H9 (cell line): ENCODE measurements at regions not wholly inside any gene's neighbourhood (a gene's known extent, or its start where the extent isn't known, plus 50 kb on each side); places are given as distances from the start of the nearest gene placed in this dataset.

Experiments used
- DNase-seq: peaks from one replicate; pipeline ENCODE4 v3.0.0-alpha.2; 2017
- H2AFZ ChIP-seq: one replicate; pipeline ENCODE4 v1.6.1; 2013; ENCODE audit warnings: mild to moderate bottlenecking, low read length, control low read depth, moderate library complexity
- H2AK5ac ChIP-seq: 2 replicates; pipeline ENCODE4 v1.6.1; 2013; ENCODE audit warnings: low read length, control low read depth, mixed read lengths; ENCODE audit not compliant: insufficient read length
- H2BK120ac ChIP-seq: one replicate; pipeline ENCODE4 v1.6.1; 2013; ENCODE audit warnings: low read depth, mild to moderate bottlenecking, low read length, control low read depth, inconsistent platforms; ENCODE audit not compliant: poor library complexity, severe bottlenecking
- H2BK12ac ChIP-seq: 2 replicates; pipeline ENCODE4 v1.6.1; 2013; ENCODE audit warnings: low read length, control low read depth, mixed read lengths, low read depth; ENCODE audit not compliant: insufficient read length
- H2BK15ac ChIP-seq: 2 replicates; pipeline ENCODE4 v1.6.1; 2013; ENCODE audit warnings: low read depth, low read length, control low read depth
- H2BK20ac ChIP-seq: one replicate; pipeline ENCODE4 v1.6.1; 2013; ENCODE audit warnings: low read depth, mild to moderate bottlenecking, low read length, control low read depth, inconsistent platforms; ENCODE audit not compliant: poor library complexity, severe bottlenecking
- H2BK5ac ChIP-seq: 2 replicates; pipeline ENCODE4 v1.6.1; 2013; ENCODE audit warnings: low read length, control low read depth, mixed read lengths; ENCODE audit not compliant: insufficient read length
- H3K14ac ChIP-seq: 2 replicates; pipeline ENCODE4 v1.6.1; 2013; ENCODE audit warnings: low read length, control low read depth; ENCODE audit not compliant: insufficient read depth
- H3K18ac ChIP-seq: 2 replicates; pipeline ENCODE4 v1.6.1; 2013; ENCODE audit warnings: low read depth, mild to moderate bottlenecking, mixed read lengths, low read length, control low read depth; ENCODE audit not compliant: insufficient read length
- H3K23ac ChIP-seq: 2 replicates; pipeline ENCODE4 v1.6.1; 2013; ENCODE audit warnings: low read length, control low read depth, mixed read lengths, low read depth; ENCODE audit not compliant: insufficient read length
- H3K23me2 ChIP-seq: 2 replicates; pipeline ENCODE4 v1.6.1; 2013; ENCODE audit warnings: low read depth, mild to moderate bottlenecking, mixed read lengths, low read length, control low read depth; ENCODE audit not compliant: insufficient read length, poor library complexity, severe bottlenecking
- H3K27ac ChIP-seq: 2 replicates; pipeline ENCODE4 v1.5.1; 2013; ENCODE audit warnings: low read length, control low read depth, mixed read lengths, low read depth; ENCODE audit not compliant: insufficient read length
- H3K27me3 ChIP-seq: 2 replicates; pipeline ENCODE4 v1.6.1; 2013; ENCODE audit warnings: low read length, control low read depth, inconsistent platforms; ENCODE audit not compliant: insufficient read depth
- H3K4ac ChIP-seq: 2 replicates; pipeline ENCODE4 v1.6.1; 2013; ENCODE audit warnings: low read depth, mild to moderate bottlenecking, control low read depth, inconsistent platforms, low read length, moderate library complexity
- H3K4me1 ChIP-seq: 2 replicates; pipeline ENCODE4 v1.6.1; 2013; ENCODE audit warnings: low read length, control low read depth, inconsistent platforms; ENCODE audit not compliant: insufficient read depth
- H3K4me2 ChIP-seq: 2 replicates; pipeline ENCODE4 v1.6.1; 2013; ENCODE audit warnings: low read length, control low read depth, mixed read lengths; ENCODE audit not compliant: insufficient read length, insufficient read depth
- H3K56ac ChIP-seq: 2 replicates; pipeline ENCODE4 v1.6.1; 2013; ENCODE audit warnings: low read depth, mild to moderate bottlenecking, mixed read lengths, low read length, control low read depth; ENCODE audit not compliant: insufficient read length
- H3K79me1 ChIP-seq: 2 replicates; pipeline ENCODE4 v1.6.1; 2013; ENCODE audit warnings: low read depth, mild to moderate bottlenecking, moderate library complexity, low read length, control low read depth, inconsistent platforms; ENCODE audit not compliant: insufficient read depth, poor library complexity, severe bottlenecking
- H3K79me2 ChIP-seq: 2 replicates; pipeline ENCODE4 v1.6.1; 2013; ENCODE audit warnings: low read length, control low read depth, inconsistent platforms; ENCODE audit not compliant: insufficient read depth
- H3K9ac ChIP-seq: 2 replicates; pipeline ENCODE4 v1.6.1; 2013; ENCODE audit warnings: low read length, control low read depth, mixed read lengths; ENCODE audit not compliant: insufficient read length; ENCODE audit errors: extremely low read depth
- H3K9me3 ChIP-seq: one replicate; pipeline ENCODE4 v1.6.1; 2013; ENCODE audit warnings: low read depth, low read length, inconsistent platforms; ENCODE audit not compliant: control insufficient read depth
- H3T11ph ChIP-seq: one replicate; pipeline ENCODE4 v1.6.1; 2013; ENCODE audit warnings: mild to moderate bottlenecking, low read length, control low read depth, inconsistent platforms
- H4K20me1 ChIP-seq: one replicate; pipeline ENCODE4 v1.6.1; 2013; ENCODE audit not compliant: control insufficient read depth, insufficient read length, insufficient read depth
- H4K5ac ChIP-seq: 2 replicates; pipeline ENCODE4 v1.6.1; 2013; ENCODE audit warnings: low read depth, mild to moderate bottlenecking, mixed read lengths, low read length, control low read depth; ENCODE audit not compliant: insufficient read length
- H4K8ac ChIP-seq: replicated peaks from 2 replicates; pipeline ENCODE4 v1.6.1; 2013; ENCODE audit warnings: low read length, control low read depth, mixed read lengths, low read depth; ENCODE audit not compliant: insufficient read length
- H4K91ac ChIP-seq: 2 replicates; pipeline ENCODE4 v1.6.1; 2013; ENCODE audit warnings: low read depth, mild to moderate bottlenecking, moderate library complexity, mixed read lengths, low read length, control low read depth; ENCODE audit not compliant: insufficient read length
- H3K27ac Mint-ChIP-seq, 3 experiments: 2 replicates in 2 of 3; 3 replicates in 1 of 3; pipeline ENCODE4 v1.8.0; 2020 to 2021; ENCODE audit warnings: mixed read lengths in 3 of 3, mild to moderate bottlenecking in 1 of 3, moderate library complexity in 1 of 3
- H3K27me3 Mint-ChIP-seq: 2 replicates; pipeline ENCODE4 v1.8.0; 2021; ENCODE audit warnings: low read depth, mild to moderate bottlenecking, moderate library complexity, mixed read lengths
- H3K36me3 Mint-ChIP-seq, 3 experiments: 2 replicates in 2 of 3; 3 replicates in 1 of 3; pipeline ENCODE4 v1.8.0; 2020 to 2021; ENCODE audit warnings: low read depth in 3 of 3, mixed read lengths in 3 of 3; ENCODE audit not compliant: insufficient read depth in 1 of 3
- H3K4me1 Mint-ChIP-seq, 2 experiments: 2 replicates each; pipeline ENCODE4 v1.8.0; 2020; ENCODE audit warnings: mixed read lengths in 2 of 2
- H3K4me3 Mint-ChIP-seq, 2 experiments: 2 replicates in 1 of 2; 3 replicates in 1 of 2; pipeline ENCODE4 v1.8.0; 2020 to 2021; ENCODE audit warnings: mild to moderate bottlenecking in 2 of 2, mixed read lengths in 2 of 2, moderate library complexity in 1 of 2
- H3K9me3 Mint-ChIP-seq, 2 experiments: 2 replicates in 1 of 2; 3 replicates in 1 of 2; pipeline ENCODE4 v1.8.0; 2020; ENCODE audit warnings: mild to moderate bottlenecking in 2 of 2, mixed read lengths in 2 of 2, moderate library complexity in 1 of 2
- WGBS: extraction: QIAGEN DNeasy Blood & Tissue Kit; methylation state at CpG from one replicate; pipeline ENCODE4 v1.1.7; 2013; ENCODE audit warnings: missing lambda C conversion rate, low lambda C conversion rate, mixed read lengths; ENCODE audit not compliant: insufficient read length; ENCODE audit errors: extremely low coverage; 5-methylcytosine and 5-hydroxymethylcytosine counted together
- TF ChIP-seq, protein P1 (sequence below): fragments of 200-600 bp; sonication (generic); conservative IDR thresholded peaks from 3 replicates; pipeline ENCODE4 v1.8.0; 2021; ENCODE audit warnings: antibody characterized with exemption, mild to moderate bottlenecking

- Mint-ChIP-seq H3K9me3 (peaks cover 12 to 14% of the 10 kb centered on the region in 2 experiments), H3K36me3 (peaks cover 5 to 11% (median 7%) of the 10 kb centered on the region in 3 experiments; a peak in 6 of 7 replicates), H3K4me3 (no peak overlapping the region), H3K4me1 (no peaks in the 10 kb centered on the region), H3K27me3 (peaks cover 1% of the 10 kb centered on the region; the same call in 1 of the 2 replicates), H3K27ac (no peak overlapping the region)
- H3T11ph ChIP-seq, result no peak overlapping the region
- no peaks in the 10 kb centered on the region for H3K27me3 ChIP-seq
- H3K9me3 ChIP-seq, result peaks cover 7% of the 10 kb centered on the region
- no peak overlapping the region for H2BK5ac ChIP-seq
- H3K9ac ChIP-seq, result no peak overlapping the region
- H3K18ac ChIP-seq, result no peak overlapping the region
- no peak for DNase-seq
- no CpG with 5 or more reads among the region's 4 CpGs for WGBS
- H4K5ac ChIP-seq, result no peak overlapping the region
- no peak overlapping the region for H3K14ac ChIP-seq
- TF ChIP-seq, protein P1, sequence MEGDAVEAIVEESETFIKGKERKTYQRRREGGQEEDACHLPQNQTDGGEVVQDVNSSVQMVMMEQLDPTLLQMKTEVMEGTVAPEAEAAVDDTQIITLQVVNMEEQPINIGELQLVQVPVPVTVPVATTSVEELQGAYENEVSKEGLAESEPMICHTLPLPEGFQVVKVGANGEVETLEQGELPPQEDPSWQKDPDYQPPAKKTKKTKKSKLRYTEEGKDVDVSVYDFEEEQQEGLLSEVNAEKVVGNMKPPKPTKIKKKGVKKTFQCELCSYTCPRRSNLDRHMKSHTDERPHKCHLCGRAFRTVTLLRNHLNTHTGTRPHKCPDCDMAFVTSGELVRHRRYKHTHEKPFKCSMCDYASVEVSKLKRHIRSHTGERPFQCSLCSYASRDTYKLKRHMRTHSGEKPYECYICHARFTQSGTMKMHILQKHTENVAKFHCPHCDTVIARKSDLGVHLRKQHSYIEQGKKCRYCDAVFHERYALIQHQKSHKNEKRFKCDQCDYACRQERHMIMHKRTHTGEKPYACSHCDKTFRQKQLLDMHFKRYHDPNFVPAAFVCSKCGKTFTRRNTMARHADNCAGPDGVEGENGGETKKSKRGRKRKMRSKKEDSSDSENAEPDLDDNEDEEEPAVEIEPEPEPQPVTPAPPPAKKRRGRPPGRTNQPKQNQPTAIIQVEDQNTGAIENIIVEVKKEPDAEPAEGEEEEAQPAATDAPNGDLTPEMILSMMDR, result no peak
- H4K8ac ChIP-seq, result no peak overlapping the region
- H2AK5ac ChIP-seq, result no peak overlapping the region
- H3K23me2 ChIP-seq, result no peaks in the 10 kb centered on the region
- no peak overlapping the region for H3K4me2 ChIP-seq
- no peaks in the 10 kb centered on the region for H3K4me1 ChIP-seq
- no peak overlapping the region for H3K27ac ChIP-seq
- no peak overlapping the region for H3K23ac ChIP-seq
- no peak overlapping the region for H4K91ac ChIP-seq
- no peak overlapping the region for H3K56ac ChIP-seq
- no peak overlapping the region for H2BK20ac ChIP-seq
- H2BK120ac ChIP-seq, result no peak overlapping the region
- H4K20me1 ChIP-seq, result no peaks in the 10 kb centered on the region
- H2BK15ac ChIP-seq, result no peak overlapping the region
- no peak overlapping the region for H2BK12ac ChIP-seq
- H2AFZ ChIP-seq, result no peak overlapping the region
- H3K4ac ChIP-seq, result no peak overlapping the region
- H3K79me2 ChIP-seq, result no peaks in the 10 kb centered on the region
- H3K79me1 ChIP-seq, result no peaks in the 10 kb centered on the region
Measured at GRCh38 chr3:33975463-33975862, 177.0 kb downstream of the PDCD6IP start.
